ENCODE measurements at regions not wholly inside any gene's neighbourhood (a gene's known extent, or its start where the extent isn't known, plus 50 kb on each side); places are given as distances from the start of the nearest gene placed in this dataset.

- intact Hi-C loops (cut with micrococcal nuclease) (no loop called here), in situ Hi-C loops (cut with MboI) (no loop called here)
- 3% methylated on average over 3 of the region's 3 CpGs for WGBS (ENCODE audit: insufficient coverage, low coverage, missing lambda C conversion rate)
- H3K9ac ChIP-seq (ENCODE audit: insufficient read depth in 1 of 2, low read depth in 2 of 2, low read length in 2 of 2), result no peak overlapping the region
- no peak overlapping the region for H3K4me3 ChIP-seq
- H3K4me2 ChIP-seq (ENCODE audit: insufficient read depth, low read length), result no peak overlapping the region
- H3K9me3 ChIP-seq (replicated peaks; ENCODE audit: control insufficient read depth, insufficient read depth, low read depth, low read length), result no peaks in the 10 kb centered on the region
- H3K36me3 ChIP-seq (ENCODE audit: control insufficient read depth, insufficient read depth, low read length), result no peaks in the 10 kb centered on the region
- TF ChIP-seq MTA2 (IDR thresholded peaks at IDR 0.05; ENCODE audit: low read depth) (no peak), CTCF (IDR thresholded peaks at IDR 0.05 in 2 of 3, conservative IDR thresholded peaks at IDR 0.05 in 1 of 3; ENCODE audit: insufficient read depth in 2 of 3, low read depth in 1 of 3, low read length in 3 of 3) (no peak), CBX2 (IDR thresholded peaks at IDR 0.05; ENCODE audit: insufficient read depth, low read length, poor library complexity, severe bottlenecking) (no peak), ZBTB8A (IDR thresholded peaks at IDR 0.05; ENCODE audit: partially characterized antibody) (no peak), SMARCE1 (IDR thresholded peaks at IDR 0.05) (no peak), POLR2H (tag; IDR thresholded peaks at IDR 0.05; ENCODE audit: low read depth) (no peak), EWSR1 (IDR thresholded peaks at IDR 0.05; ENCODE audit: borderline replicate concordance, low read depth, partially characterized antibody) (no peak), ZBTB7A (IDR thresholded peaks at IDR 0.05; ENCODE audit: borderline replicate concordance, control insufficient read depth, low read depth, low read length) (no peak), CBX3 (IDR thresholded peaks at IDR 0.05; ENCODE audit: borderline replicate concordance in 1 of 2, low read length in 2 of 2) (no peak), HEY1 (CRISPR knock-in tag; IDR thresholded peaks at IDR 0.05; ENCODE audit: borderline replicate concordance) (no peak)
- H3K4me1 ChIP-seq (replicated peaks in 1 of 2; ENCODE audit: control insufficient read depth in 2 of 2, insufficient read depth in 2 of 2, low read length in 2 of 2), result no peaks in the 10 kb centered on the region
- H3K79me2 ChIP-seq (ENCODE audit: control insufficient read depth, insufficient read depth, low read length), result no peaks in the 10 kb centered on the region
- H3K27ac ChIP-seq (ENCODE audit: extremely low read depth, low read depth, low read length), result no peak overlapping the region
- FAIRE-seq (no peak), DNase-seq (ENCODE audit: extremely low read depth in 1 of 4, low spot score in 3 of 4) (no peak), ATAC-seq (no peak)
- no peak overlapping the region for H2AFZ ChIP-seq (ENCODE audit: low read depth, low read length)
- CTCF ChIA-PET (ENCODE audit: low intra/inter-chr PET ratio), result no interaction called here
- BruUV-seq (replicated peaks), result no TSS peak
- no peaks in the 10 kb centered on the region for H3K9me1 ChIP-seq (ENCODE audit: control insufficient read depth, insufficient read depth, low read length)
- no peaks in the 10 kb centered on the region for H4K20me1 ChIP-seq (replicated peaks; ENCODE audit: control insufficient read depth, insufficient read depth, low read length)
- POLR2A ChIA-PET, result no interaction called here
- H3K27me3 ChIP-seq (ENCODE audit: control insufficient read depth in 2 of 2, insufficient read depth in 2 of 2, low read length in 2 of 2), result no peaks in the 10 kb centered on the region
These were observed 286.9 kb downstream of the FRK start for GRCh38 chr6:115773741-115774140.

All from K562 (cell line).